ENCODE measurements at regions not wholly inside any gene's neighbourhood (a gene's known extent, or its start where the extent isn't known, plus 50 kb on each side); places are given as distances from the start of the nearest gene placed in this dataset.

GRCh38 chr11:8810540-8811301 lies 100.3 kb upstream of the AKIP1 start:
- TF ChIP-seq FOXK2 (conservative IDR thresholded peaks at IDR 0.05 in 1 of 2, IDR thresholded peaks at IDR 0.05 in 1 of 2; ENCODE audit: low read depth in 2 of 2) (no peak), BRF2 (IDR thresholded peaks at IDR 0.05; ENCODE audit: borderline replicate concordance, insufficient read depth, insufficient read length) (no peak), ZNF507 (tag; conservative IDR thresholded peaks at IDR 0.05) (no peak), GTF2F1 (IDR thresholded peaks at IDR 0.05; ENCODE audit: low read depth, low read length) (no peak), ZNF830 (CRISPR knock-in tag; IDR thresholded peaks at IDR 0.05) (no peak), OTX1 (CRISPR knock-in tag; IDR thresholded peaks at IDR 0.05) (no peak), C11orf30 (IDR thresholded peaks at IDR 0.05; ENCODE audit: low read depth) (no peak), CTCF (IDR thresholded peaks at IDR 0.05 in 2 of 3, conservative IDR thresholded peaks at IDR 0.05 in 1 of 3; ENCODE audit: insufficient read depth in 2 of 3, low read depth in 1 of 3, low read length in 3 of 3) (peak in 1 of 3 experiments; percentile 5; a peak in 1 of 6 replicates), ZBTB49 (CRISPR knock-in tag; IDR thresholded peaks at IDR 0.05; ENCODE audit: borderline replicate concordance) (no peak), ARHGAP35 (IDR thresholded peaks at IDR 0.05; ENCODE audit: partially characterized antibody) (no peak), POLR3G (IDR thresholded peaks at IDR 0.05; ENCODE audit: extremely low read depth, insufficient read length, insufficient replicate concordance) (no peak), FOXK1 (CRISPR knock-in tag; IDR thresholded peaks at IDR 0.05; ENCODE audit: borderline replicate concordance) (no peak)

Measured in K562 (cell line).